BJ (cell line): ENCODE measurements at regions not wholly inside any gene's neighbourhood (a gene's known extent, or its start where the extent isn't known, plus 50 kb on each side); places are given as distances from the start of the nearest gene placed in this dataset.

Source experiments
- CTCF ChIA-PET: fragments of 350-600 bp; formaldehyde crosslinking; extraction: SDS; loops from one replicate; lab custom pipeline; 2021; ENCODE audit warnings: antibody characterized with exemption, inconsistent platforms; lab: Yijun Ruan, JAX
- POLR2A ChIA-PET: fragments of 300-600 bp; sonication (Branson Sonifier 250); formaldehyde crosslinking; extraction: SDS; loops from one replicate; lab custom pipeline; 2021; ENCODE audit warnings: antibody characterized with exemption; lab: Charles Lee
- DNase-seq: peaks from one replicate; pipeline ENCODE4 v3.0.0-alpha.2; 2011; ENCODE audit warnings: low read depth
- H3K27me3 ChIP-seq: 2 replicates; pipeline ENCODE4 v1.6.0; 2011; ENCODE audit warnings: low read length; ENCODE audit not compliant: control insufficient read depth, insufficient read depth
- H3K36me3 ChIP-seq: 2 replicates; pipeline ENCODE4 v1.5.1; 2011; ENCODE audit warnings: low read length; ENCODE audit not compliant: control insufficient read depth, insufficient read depth
- H3K4me3 ChIP-seq: 2 replicates; pipeline ENCODE4 v1.5.1; 2011; ENCODE audit warnings: low read depth, mild to moderate bottlenecking, control low read depth, low read length
- TF ChIP-seq, protein P1 (sequence below): IDR thresholded peaks from 2 replicates; pipeline ENCODE4 v1.5.1; 2011; ENCODE audit warnings: low read depth, mild to moderate bottlenecking, control low read depth, inconsistent platforms, low read length, moderate library complexity; ENCODE audit not compliant: insufficient read depth

DNA sequence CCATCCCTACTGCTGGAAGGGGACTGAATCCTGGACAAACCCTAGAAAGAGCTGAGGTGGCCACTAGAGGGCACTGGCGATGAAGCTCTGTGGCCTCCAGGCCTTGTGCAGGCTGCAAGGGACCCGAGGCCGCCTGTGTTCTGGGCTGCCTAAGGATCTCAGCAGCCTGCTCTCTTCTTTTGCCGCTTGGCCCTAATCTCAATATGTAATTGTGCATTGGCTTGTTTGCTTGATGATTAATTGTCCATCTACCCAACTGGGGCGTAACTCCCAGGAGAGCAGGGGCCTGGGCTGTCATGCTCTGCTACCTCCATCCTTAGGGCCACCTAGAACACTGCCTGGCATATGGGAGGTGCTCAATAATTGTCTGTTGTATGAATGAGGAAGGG is 73.8 kb downstream of the SYNE3 start:
- CTCF ChIA-PET: interaction anchor here (0.6 to 14.4 kb wide), 23 partner anchors 9 to 753 kb away, joined by 3 to 211 read pairs (median 5); partner anchors contain the start of genes GLRX5 and SYNE3
- POLR2A ChIA-PET: no interaction called here

DNA sequence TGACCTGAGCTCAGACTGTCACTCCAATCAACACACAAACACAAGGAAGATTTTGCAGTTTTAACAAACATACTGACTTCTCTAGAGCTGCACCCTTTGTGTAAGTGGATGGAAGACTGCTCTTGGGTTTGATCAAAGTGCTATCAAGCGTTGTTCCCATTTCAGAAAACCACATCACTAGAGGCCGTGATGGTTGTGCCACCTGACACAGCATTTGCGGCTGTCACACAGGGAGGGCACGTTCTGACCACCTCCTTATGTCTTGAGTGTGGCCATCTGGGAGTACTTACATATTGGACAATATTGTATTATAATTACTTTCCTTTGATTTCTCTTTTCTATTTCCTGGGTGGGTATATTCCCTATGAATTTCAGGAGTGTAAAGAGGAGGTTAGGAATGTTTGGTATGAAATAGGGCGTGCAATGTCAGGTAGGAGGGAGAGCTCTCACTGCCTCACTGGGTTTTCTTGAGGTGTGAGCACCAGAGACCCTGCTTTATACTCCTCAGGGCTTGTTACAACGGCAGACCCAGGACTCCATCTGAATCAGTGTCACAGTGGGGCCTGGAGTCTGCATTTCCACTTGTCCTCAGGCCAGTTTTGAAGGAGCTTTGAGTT is 74.3 kb downstream of the SYNE3 start:
- Histone ChIP-seq H3K36me3 (peaks cover 7% of the 10 kb centered on the region), H3K27me3 (no peaks in the 10 kb centered on the region), H3K4me3 (no peak overlapping the region)
- DNase-seq: no peak
- POLR2A ChIA-PET: no interaction called here
- CTCF ChIA-PET: interaction anchor here (0.6 to 14.4 kb wide), 24 partner anchors 9 to 753 kb away, joined by 3 to 211 read pairs (median 4); partner anchors contain the start of genes GLRX5 and SYNE3
- TF ChIP-seq, protein P1, sequence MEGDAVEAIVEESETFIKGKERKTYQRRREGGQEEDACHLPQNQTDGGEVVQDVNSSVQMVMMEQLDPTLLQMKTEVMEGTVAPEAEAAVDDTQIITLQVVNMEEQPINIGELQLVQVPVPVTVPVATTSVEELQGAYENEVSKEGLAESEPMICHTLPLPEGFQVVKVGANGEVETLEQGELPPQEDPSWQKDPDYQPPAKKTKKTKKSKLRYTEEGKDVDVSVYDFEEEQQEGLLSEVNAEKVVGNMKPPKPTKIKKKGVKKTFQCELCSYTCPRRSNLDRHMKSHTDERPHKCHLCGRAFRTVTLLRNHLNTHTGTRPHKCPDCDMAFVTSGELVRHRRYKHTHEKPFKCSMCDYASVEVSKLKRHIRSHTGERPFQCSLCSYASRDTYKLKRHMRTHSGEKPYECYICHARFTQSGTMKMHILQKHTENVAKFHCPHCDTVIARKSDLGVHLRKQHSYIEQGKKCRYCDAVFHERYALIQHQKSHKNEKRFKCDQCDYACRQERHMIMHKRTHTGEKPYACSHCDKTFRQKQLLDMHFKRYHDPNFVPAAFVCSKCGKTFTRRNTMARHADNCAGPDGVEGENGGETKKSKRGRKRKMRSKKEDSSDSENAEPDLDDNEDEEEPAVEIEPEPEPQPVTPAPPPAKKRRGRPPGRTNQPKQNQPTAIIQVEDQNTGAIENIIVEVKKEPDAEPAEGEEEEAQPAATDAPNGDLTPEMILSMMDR: no peak

More for the DNA sequence above, 73.8 kb downstream of the SYNE3 start:
- Histone ChIP-seq H3K27me3 (no peaks in the 10 kb centered on the region), H3K36me3 (peaks cover 7% of the 10 kb centered on the region), H3K4me3 (no peak overlapping the region)
- TF ChIP-seq, protein P1: peak; percentile 95
- DNase-seq: no peak

DNA sequence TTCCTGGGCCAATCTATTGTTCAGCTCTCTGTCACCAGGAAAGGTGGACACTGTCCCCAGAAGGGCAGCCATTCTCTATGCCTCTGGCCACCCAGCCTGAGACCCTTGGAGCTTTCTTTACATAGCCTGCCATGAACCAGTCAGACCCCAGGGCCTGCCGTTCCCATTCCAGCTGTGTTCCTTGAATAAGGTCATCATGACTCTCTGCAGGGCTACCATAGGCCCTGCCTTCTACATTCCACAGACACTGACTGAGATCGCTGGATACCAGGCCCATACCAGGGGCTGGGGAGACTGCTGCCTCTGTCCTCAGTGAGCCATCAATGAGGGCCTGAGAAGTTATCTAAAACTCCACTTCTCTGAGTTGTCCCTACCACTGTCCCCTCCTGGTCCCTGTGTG is 75.5 kb downstream of the SYNE3 start:
- CTCF ChIA-PET: interaction anchor here (0.8 to 14.4 kb wide), 9 partner anchors 9 to 752 kb away, joined by 3 to 211 read pairs (median 5); partner anchors contain the start of genes GLRX5 and SYNE3
- Histone ChIP-seq H3K4me3 (no peak overlapping the region), H3K27me3 (no peaks in the 10 kb centered on the region), H3K36me3 (peaks cover 9% of the 10 kb centered on the region)
- TF ChIP-seq, protein P1: no peak
- DNase-seq: no peak
- POLR2A ChIA-PET: no interaction called here

DNA sequence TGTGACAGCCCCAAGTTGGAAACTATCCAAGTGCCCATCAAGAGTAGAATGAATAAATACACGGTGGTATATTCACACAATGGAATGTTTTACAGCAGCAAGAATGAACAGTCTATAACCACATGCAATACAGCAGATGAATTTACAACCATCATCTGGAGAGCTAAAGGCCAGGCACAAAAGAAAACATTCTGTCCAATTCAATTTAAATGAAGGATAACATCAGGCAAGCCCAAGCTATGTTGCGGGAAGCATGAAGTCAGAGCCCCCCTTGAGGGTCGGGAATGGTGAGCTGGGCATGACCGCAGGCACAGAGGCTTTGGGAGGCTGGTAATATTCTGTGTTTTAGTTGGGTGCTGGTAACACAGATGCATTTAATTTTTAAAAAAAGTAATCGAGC is 76.0 kb downstream of the SYNE3 start:
- CTCF ChIA-PET: interaction anchor here (0.7 to 14.4 kb wide), 10 partner anchors 8 to 752 kb away, joined by 3 to 211 read pairs (median 4); partner anchors contain the start of genes GLRX5 and SYNE3

DNA sequence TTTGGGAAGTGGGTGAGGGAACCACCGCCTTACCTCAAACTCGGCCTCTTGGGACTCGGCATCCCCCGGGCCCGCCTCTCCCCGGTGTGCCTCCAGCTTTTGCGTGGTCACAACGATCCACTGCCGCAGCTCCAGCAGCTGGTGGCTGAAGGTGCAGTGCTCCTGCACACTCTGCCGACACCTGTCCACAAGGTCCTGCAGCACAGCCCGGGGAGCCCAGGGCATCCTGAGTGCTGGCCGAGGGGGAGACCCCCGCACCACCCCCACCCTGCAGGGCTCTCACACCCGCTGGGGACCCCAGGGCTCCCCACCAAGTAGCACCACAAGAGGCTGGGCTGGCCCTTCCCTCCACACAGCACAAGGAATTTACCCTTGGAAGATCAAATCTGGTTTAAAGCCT is 76.6 kb downstream of the SYNE3 start:
- no peaks in the 10 kb centered on the region for H3K27me3 ChIP-seq
- no peak for DNase-seq
- peaks cover 9% of the 10 kb centered on the region for H3K36me3 ChIP-seq
- TF ChIP-seq, protein P1: no peak
- ChIA-PET CTCF (interaction anchor here (0.7 to 14.4 kb wide), 6 partner anchors 8 to 751 kb away, joined by 3 to 211 read pairs (median 19); partner anchors contain the start of gene GLRX5), POLR2A (no interaction called here)
- H3K4me3 ChIP-seq: no peak overlapping the region

More for the DNA sequence above, 76.0 kb downstream of the SYNE3 start:
- Histone ChIP-seq H3K36me3 (peaks cover 9% of the 10 kb centered on the region), H3K4me3 (no peak overlapping the region), H3K27me3 (no peaks in the 10 kb centered on the region)
- DNase-seq: no peak
- POLR2A ChIA-PET: no interaction called here
- TF ChIP-seq, protein P1: no peak
